GM13977 (cell line): ENCODE measurements at regions not wholly inside any gene's neighbourhood (a gene's known extent, or its start where the extent isn't known, plus 50 kb on each side); places are given as distances from the start of the nearest gene placed in this dataset.
A peak's percentile ranks its signal among the peaks of the same experiment; 100 is the strongest.

Source experiments
- DNase-seq: peaks from one replicate; pipeline ENCODE4 v3.0.0; 2012; ENCODE audit warnings: low spot score
- CTCF ChIP-seq: IDR thresholded peaks from 2 replicates; pipeline ENCODE4 v1.5.1; 2012; ENCODE audit warnings: mild to moderate bottlenecking, control low read depth; ENCODE audit not compliant: insufficient read depth; ENCODE audit errors: extremely low read depth, missing control alignments
- in situ Hi-C: fragments of 300-500 bp; cut with MboI; formaldehyde crosslinking; loops from one replicate; pipeline ENCODE4 v1.12.0; 2022; ENCODE audit warnings: low sequenced_read_pairs, low pct_unique_long_range_greater_than_20kb, mixed read lengths, inconsistent platforms; ENCODE audit not compliant: unreplicated experiment

- no peak for TF ChIP-seq CTCF
- no peak for DNase-seq
- in situ Hi-C loops: no loop called here
Observed at GRCh38 chr4:178356725-178357124, 914.5 kb upstream of the AGA start.

- in situ Hi-C loops: no loop called here
- no peak for TF ChIP-seq CTCF
- no peak for DNase-seq
Observed at GRCh38 chr4:178385481-178385880, 943.2 kb upstream of the AGA start.

- no peak for DNase-seq
- no peak for TF ChIP-seq CTCF
- in situ Hi-C loops: no loop called here
Observed at GRCh38 chr4:178387756-178388155, 945.5 kb upstream of the AGA start.

- DNase-seq: no peak
- in situ Hi-C loops: no loop called here
- peak; percentile 22 for TF ChIP-seq CTCF
Observed at GRCh38 chr4:178395798-178396197, 953.6 kb upstream of the AGA start.

GRCh38 chr4:178412455-178412854 lies 970.2 kb upstream of the AGA start:
- in situ Hi-C loops: no loop called here

GRCh38 chr4:178414042-178414441 lies 971.8 kb upstream of the AGA start:
- in situ Hi-C loops: no loop called here
- no peak for TF ChIP-seq CTCF
- no peak for DNase-seq

More at GRCh38 chr4:178412455-178412854, 970.2 kb upstream of the AGA start:
- TF ChIP-seq CTCF: no peak
- DNase-seq: no peak

GRCh38 chr4:178414881-178415446 lies 972.7 kb upstream of the AGA start:
- TF ChIP-seq CTCF: no peak
- no peak for DNase-seq
- in situ Hi-C loops: no loop called here
